OCI-LY7 (cell line): ENCODE measurements at regions not wholly inside any gene's neighbourhood (a gene's known extent, or its start where the extent isn't known, plus 50 kb on each side); places are given as distances from the start of the nearest gene placed in this dataset.

ENCODE experiments used
- CTCF ChIP-seq: fragments of 200-600 bp; sonication (generic); conservative IDR thresholded peaks from 2 replicates; pipeline ENCODE4 v1.5.1; 2014; ENCODE audit warnings: mild to moderate bottlenecking, antibody characterized with exemption, low read length, moderate library complexity, mixed read lengths
- EZH2phosphoT487 ChIP-seq: fragments of 200-600 bp; sonication (generic); IDR thresholded peaks from 2 replicates; pipeline ENCODE4 v1.6.1; 2018; ENCODE audit warnings: low read depth, borderline replicate concordance, mild to moderate bottlenecking, mixed run types, antibody characterized with exemption, low read length, moderate library complexity, mixed read lengths

- TF ChIP-seq CTCF = no peak
- TF ChIP-seq EZH2phosphoT487 = no peak
Observed at GRCh38 chr5:143680672-143681259, 131.2 kb upstream of the HMHB1 start.
